Liver (tissue), 3 donors: ENCODE measurements at regions not wholly inside any gene's neighbourhood (a gene's known extent, or its start where the extent isn't known, plus 50 kb on each side); places are given as distances from the start of the nearest gene placed in this dataset.

Experiments used
- EGR1 ChIP-seq, 2 donors: IDR thresholded peaks; 2 replicates each; pipeline ENCODE4 v1.6.1; 2016 to 2018; ENCODE audit warnings: antibody characterized with exemption in 2 of 2, low read depth in 2 of 2
- TAF1 ChIP-seq: conservative IDR thresholded peaks from 2 replicates; pipeline ENCODE4 v1.6.1; 2016; ENCODE audit warnings: antibody characterized with exemption, mild to moderate bottlenecking
- TF ChIP-seq, protein P1 (sequence below): fragments of 150-350 bp; IDR thresholded peaks from 2 replicates; pipeline ENCODE4 v1.5.1; 2017; ENCODE audit warnings: improper control_type of control experiment, low read depth, low read length; ENCODE audit not compliant: missing input control
- TF ChIP-seq, protein P2 (sequence below): IDR thresholded peaks from 2 replicates; pipeline ENCODE4 v1.6.1; 2016; ENCODE audit warnings: antibody characterized with exemption, mild to moderate bottlenecking
- TF ChIP-seq, protein P3 (sequence below): IDR thresholded peaks from 2 replicates; pipeline ENCODE4 v1.6.1; 2016; ENCODE audit warnings: antibody characterized with exemption
- donor health status: healthy.
- donor health status: healthy.

DNA sequence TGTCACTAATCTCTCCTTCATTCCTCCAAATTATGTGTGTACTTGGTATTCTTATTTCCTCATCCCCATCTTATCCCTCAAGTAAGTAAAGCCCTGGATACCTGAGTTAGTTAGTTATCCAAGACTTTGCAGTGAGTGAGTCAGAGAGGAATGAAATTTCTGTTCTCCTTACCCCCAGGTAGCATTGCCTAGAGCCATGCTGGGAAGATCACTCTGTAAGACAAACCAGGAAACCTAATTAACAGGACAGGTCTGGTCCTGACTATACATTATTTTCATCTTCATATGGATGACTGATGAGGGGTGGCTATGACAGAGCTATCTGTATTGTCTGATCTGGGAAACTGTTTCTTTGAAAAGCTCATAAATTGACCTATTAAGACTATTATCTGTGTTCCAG lies 55.0 kb upstream of the ITGA6 start:
- no peak for TF ChIP-seq TAF1
- TF ChIP-seq, protein P1, sequence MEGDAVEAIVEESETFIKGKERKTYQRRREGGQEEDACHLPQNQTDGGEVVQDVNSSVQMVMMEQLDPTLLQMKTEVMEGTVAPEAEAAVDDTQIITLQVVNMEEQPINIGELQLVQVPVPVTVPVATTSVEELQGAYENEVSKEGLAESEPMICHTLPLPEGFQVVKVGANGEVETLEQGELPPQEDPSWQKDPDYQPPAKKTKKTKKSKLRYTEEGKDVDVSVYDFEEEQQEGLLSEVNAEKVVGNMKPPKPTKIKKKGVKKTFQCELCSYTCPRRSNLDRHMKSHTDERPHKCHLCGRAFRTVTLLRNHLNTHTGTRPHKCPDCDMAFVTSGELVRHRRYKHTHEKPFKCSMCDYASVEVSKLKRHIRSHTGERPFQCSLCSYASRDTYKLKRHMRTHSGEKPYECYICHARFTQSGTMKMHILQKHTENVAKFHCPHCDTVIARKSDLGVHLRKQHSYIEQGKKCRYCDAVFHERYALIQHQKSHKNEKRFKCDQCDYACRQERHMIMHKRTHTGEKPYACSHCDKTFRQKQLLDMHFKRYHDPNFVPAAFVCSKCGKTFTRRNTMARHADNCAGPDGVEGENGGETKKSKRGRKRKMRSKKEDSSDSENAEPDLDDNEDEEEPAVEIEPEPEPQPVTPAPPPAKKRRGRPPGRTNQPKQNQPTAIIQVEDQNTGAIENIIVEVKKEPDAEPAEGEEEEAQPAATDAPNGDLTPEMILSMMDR: no peak
- TF ChIP-seq, protein P2, sequence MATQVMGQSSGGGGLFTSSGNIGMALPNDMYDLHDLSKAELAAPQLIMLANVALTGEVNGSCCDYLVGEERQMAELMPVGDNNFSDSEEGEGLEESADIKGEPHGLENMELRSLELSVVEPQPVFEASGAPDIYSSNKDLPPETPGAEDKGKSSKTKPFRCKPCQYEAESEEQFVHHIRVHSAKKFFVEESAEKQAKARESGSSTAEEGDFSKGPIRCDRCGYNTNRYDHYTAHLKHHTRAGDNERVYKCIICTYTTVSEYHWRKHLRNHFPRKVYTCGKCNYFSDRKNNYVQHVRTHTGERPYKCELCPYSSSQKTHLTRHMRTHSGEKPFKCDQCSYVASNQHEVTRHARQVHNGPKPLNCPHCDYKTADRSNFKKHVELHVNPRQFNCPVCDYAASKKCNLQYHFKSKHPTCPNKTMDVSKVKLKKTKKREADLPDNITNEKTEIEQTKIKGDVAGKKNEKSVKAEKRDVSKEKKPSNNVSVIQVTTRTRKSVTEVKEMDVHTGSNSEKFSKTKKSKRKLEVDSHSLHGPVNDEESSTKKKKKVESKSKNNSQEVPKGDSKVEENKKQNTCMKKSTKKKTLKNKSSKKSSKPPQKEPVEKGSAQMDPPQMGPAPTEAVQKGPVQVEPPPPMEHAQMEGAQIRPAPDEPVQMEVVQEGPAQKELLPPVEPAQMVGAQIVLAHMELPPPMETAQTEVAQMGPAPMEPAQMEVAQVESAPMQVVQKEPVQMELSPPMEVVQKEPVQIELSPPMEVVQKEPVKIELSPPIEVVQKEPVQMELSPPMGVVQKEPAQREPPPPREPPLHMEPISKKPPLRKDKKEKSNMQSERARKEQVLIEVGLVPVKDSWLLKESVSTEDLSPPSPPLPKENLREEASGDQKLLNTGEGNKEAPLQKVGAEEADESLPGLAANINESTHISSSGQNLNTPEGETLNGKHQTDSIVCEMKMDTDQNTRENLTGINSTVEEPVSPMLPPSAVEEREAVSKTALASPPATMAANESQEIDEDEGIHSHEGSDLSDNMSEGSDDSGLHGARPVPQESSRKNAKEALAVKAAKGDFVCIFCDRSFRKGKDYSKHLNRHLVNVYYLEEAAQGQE: no peak
- TF ChIP-seq EGR1 (IDR thresholded peaks at IDR 0.05; ENCODE audit: low read depth in 2 of 2): no peak
- TF ChIP-seq, protein P3, sequence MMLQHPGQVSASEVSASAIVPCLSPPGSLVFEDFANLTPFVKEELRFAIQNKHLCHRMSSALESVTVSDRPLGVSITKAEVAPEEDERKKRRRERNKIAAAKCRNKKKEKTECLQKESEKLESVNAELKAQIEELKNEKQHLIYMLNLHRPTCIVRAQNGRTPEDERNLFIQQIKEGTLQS: no peak
